A673 (cell line): ENCODE measurements at regions not wholly inside any gene's neighbourhood (a gene's known extent, or its start where the extent isn't known, plus 50 kb on each side); places are given as distances from the start of the nearest gene placed in this dataset.

Source experiments
- CTCF ChIP-seq: fragments of 300-800, 200-600 bp; sonication (generic); conservative IDR thresholded peaks from 2 replicates; pipeline ENCODE4 v1.5.1; 2017; ENCODE audit warnings: low read depth, mild to moderate bottlenecking, antibody characterized with exemption, low read length, moderate library complexity, mixed read lengths
- EZH2 ChIP-seq: fragments of 200-600 bp; sonication (generic); IDR thresholded peaks from 2 replicates; pipeline ENCODE4 v1.6.1; 2017; ENCODE audit warnings: borderline replicate concordance, low read depth, mild to moderate bottlenecking, mixed read lengths, antibody characterized with exemption, low read length; ENCODE audit not compliant: poor library complexity, severe bottlenecking

DNA sequence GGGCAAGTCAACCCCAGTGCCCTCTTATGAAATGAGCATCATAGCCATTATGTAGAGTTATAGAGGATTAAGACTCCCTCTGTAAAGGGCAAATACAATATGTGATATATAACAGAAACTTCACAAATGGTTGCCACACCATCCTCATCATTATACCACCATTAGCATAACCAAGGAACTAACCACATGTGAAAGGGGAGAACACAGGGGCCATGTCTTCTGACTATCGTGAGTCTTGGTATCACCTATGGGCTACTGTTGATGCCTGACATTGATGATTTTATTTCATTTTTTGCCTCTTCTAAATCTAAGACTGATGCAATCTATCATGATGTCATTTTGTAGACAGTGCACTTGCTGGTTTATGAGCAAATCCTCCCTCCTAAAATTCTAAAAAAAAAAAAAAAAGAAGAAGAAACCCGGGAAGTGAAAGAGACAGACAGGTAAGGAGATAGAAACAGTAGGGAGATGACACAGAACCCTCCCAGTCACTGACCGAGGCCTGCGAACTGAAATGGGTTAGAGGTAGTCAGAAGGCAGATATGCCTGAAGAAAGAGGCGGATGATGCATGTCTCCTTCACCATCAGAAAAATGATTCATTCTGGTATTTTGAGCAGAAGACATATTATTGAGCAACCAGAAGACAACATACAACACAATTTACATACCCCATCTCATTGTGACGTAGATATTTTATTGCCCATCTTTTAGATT is 266.0 kb downstream of the DMAC1 start:
- TF ChIP-seq CTCF (no peak), EZH2 (no peak)
